Activated CD8-positive, alpha-beta T cell treated with anti-CD3 and anti-CD28 coated beads for 36 hours (primary cell): ENCODE measurements at regions not wholly inside any gene's neighbourhood (a gene's known extent, or its start where the extent isn't known, plus 50 kb on each side); places are given as distances from the start of the nearest gene placed in this dataset.

Source experiments
- ATAC-seq: fragments of 200-7000 bp; cut with Tn5 transposase; one replicate; pipeline ENCODE4 v1.10.0; 2021; ENCODE audit warnings: mild to moderate bottlenecking, moderate library complexity
- CTCF ChIA-PET: fragments of 350-600 bp; sonication (Branson Sonifier 250); formaldehyde crosslinking; loops from one replicate; lab custom pipeline; 2021; ENCODE audit warnings: antibody characterized with exemption; lab: Charles Lee
- POLR2A ChIA-PET: fragments of 350-600 bp; sonication (Branson Sonifier 250); formaldehyde crosslinking; loops from one replicate; lab custom pipeline; 2021; ENCODE audit warnings: antibody characterized with exemption; lab: Charles Lee
- DNase-seq: peaks from one replicate; pipeline ENCODE4 v3.0.0-alpha.2; 2020
- H3K27ac Mint-ChIP-seq: one replicate; pipeline ENCODE4 v1.8.0; 2021; ENCODE audit warnings: mild to moderate bottlenecking, mixed read lengths
- H3K27me3 Mint-ChIP-seq: one replicate; pipeline ENCODE4 v1.8.0; 2021; ENCODE audit warnings: mixed read lengths
- H3K36me3 Mint-ChIP-seq: one replicate; pipeline ENCODE4 v1.8.0; 2021; ENCODE audit warnings: low read depth, mixed read lengths
- H3K4me1 Mint-ChIP-seq: one replicate; pipeline ENCODE4 v1.8.0; 2021; ENCODE audit warnings: low read depth, mixed read lengths
- H3K4me3 Mint-ChIP-seq: one replicate; pipeline ENCODE4 v1.8.0; 2021; ENCODE audit warnings: mild to moderate bottlenecking, moderate library complexity, mixed read lengths
- H3K9me3 Mint-ChIP-seq: one replicate; pipeline ENCODE4 v1.8.0; 2021; ENCODE audit warnings: mixed read lengths
- CTCF ChIP-seq: fragments of 200-600 bp; IDR thresholded peaks from one replicate; pipeline ENCODE4 v1.8.0; 2022; ENCODE audit warnings: antibody characterized with exemption, mild to moderate bottlenecking
- intact Hi-C: fragments of 100-400 bp; cut with micrococcal nuclease; formaldehyde crosslinking; loops from one replicate; pipeline ENCODE4 v1.10.0; 2022

- DNase-seq: no peak
- ATAC-seq: no peak
- H3K27ac Mint-ChIP-seq: no peak overlapping the region
- no peak for TF ChIP-seq CTCF
- no peaks in the 10 kb centered on the region for H3K4me1 Mint-ChIP-seq
- H3K4me3 Mint-ChIP-seq: no peak overlapping the region
- H3K36me3 Mint-ChIP-seq: no peaks in the 10 kb centered on the region
- ChIA-PET POLR2A (no interaction called here), CTCF (no interaction called here)
- intact Hi-C loops: no loop called here
- H3K27me3 Mint-ChIP-seq: no peaks in the 10 kb centered on the region
- H3K9me3 Mint-ChIP-seq: no peaks in the 10 kb centered on the region
These were observed 124.3 kb downstream of the BUD13 start for GRCh38 chr11:116648247-116649174.

GRCh38 chr11:116647305-116648080 is 125.3 kb downstream of the BUD13 start:
- ATAC-seq: no peak
- Mint-ChIP-seq H3K9me3 (no peaks in the 10 kb centered on the region), H3K4me1 (no peaks in the 10 kb centered on the region), H3K27ac (no peak overlapping the region), H3K4me3 (no peak overlapping the region), H3K27me3 (peaks cover under 1% of the 10 kb centered on the region), H3K36me3 (no peaks in the 10 kb centered on the region)
- DNase-seq: no peak
- ChIA-PET POLR2A (no interaction called here), CTCF (no interaction called here)
- intact Hi-C loops: no loop called here
- TF ChIP-seq CTCF: no peak

GRCh38 chr11:116646191-116646590 is 126.6 kb downstream of the BUD13 start:
- TF ChIP-seq CTCF: no peak
- Mint-ChIP-seq H3K36me3 (no peaks in the 10 kb centered on the region), H3K9me3 (no peaks in the 10 kb centered on the region), H3K27ac (no peak overlapping the region), H3K27me3 (peaks cover 2% of the 10 kb centered on the region), H3K4me1 (no peaks in the 10 kb centered on the region), H3K4me3 (no peak overlapping the region)
- CTCF ChIA-PET: interaction anchor here (0.7 kb wide), 1 partner anchor 44 kb away, joined by 3 read pairs; no protein-coding TSS in a partner anchor
- ATAC-seq: no peak
- DNase-seq: no peak
- intact Hi-C loops: no loop called here
- POLR2A ChIA-PET: no interaction called here

- Mint-ChIP-seq H3K4me1 (no peaks in the 10 kb centered on the region), H3K9me3 (no peaks in the 10 kb centered on the region), H3K27me3 (peaks cover 2% of the 10 kb centered on the region), H3K36me3 (no peaks in the 10 kb centered on the region), H3K27ac (no peak overlapping the region), H3K4me3 (no peak overlapping the region)
- CTCF ChIA-PET: no interaction called here
- POLR2A ChIA-PET: no interaction called here
- ATAC-seq (no peak), DNase-seq (no peak)
- intact Hi-C loops: no loop called here
- no peak for TF ChIP-seq CTCF
These were observed 127.9 kb downstream of the BUD13 start for GRCh38 chr11:116644941-116645305.
